ENCODE measurements at regions not wholly inside any gene's neighbourhood (a gene's known extent, or its start where the extent isn't known, plus 50 kb on each side); places are given as distances from the start of the nearest gene placed in this dataset.
"Not testable (repeated sequence)": the region's sequence is repeated elsewhere in the genome, so short reads cannot be mapped to it uniquely, and the experiment has no call there.

DNA sequence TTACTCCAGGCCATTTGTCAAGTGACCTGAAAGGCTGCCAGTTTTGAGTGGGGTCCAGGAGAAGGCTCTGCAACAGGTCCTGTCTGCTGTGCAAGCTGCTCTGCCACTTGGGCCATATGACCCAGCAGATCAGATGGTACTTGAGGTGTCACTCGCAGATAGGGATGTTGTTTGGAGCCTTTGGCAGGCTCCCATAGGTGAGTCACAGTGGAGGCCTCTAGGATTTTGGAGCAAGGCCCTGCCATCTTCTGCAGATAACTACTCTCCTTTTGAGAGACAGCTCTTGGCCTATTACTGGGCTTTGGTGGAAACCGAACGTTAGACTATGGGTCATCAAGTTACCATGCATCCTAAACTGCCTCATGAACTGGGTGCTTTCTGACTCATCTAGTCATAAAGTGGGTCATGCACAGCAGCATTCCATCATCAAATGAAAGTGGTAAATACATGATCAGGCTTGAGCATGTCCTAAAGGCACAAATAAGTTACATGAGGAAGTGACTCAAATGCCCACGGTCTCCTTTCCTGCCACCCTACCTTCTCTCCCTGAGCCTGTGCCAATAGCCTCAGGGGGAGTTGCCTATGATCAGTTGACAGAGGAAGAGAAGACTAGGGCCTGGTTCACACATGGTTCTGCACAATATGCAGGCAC is 87.0 kb upstream of the RANBP6 start:
- not testable (repeated sequence) for DNase-seq

DNA sequence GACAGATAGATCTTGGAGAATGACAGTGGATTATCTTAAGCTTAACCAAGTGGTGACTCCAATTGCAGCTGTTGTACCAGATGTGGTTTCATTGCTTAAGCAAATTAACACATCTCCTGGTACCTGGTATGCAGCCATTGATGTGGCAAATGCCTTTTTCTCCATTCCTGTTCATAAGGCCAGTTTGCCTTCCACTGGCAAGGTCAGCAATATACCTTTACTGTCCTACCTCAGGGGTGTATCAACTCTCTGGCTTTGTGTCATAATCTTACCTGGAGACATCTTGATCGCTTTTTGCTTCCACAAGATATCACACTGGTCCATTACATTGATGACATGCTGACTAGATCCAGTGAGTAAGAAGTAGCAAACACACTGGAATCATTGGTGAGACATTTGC is 86.3 kb upstream of the RANBP6 start:
- not testable (repeated sequence) for DNase-seq

- not testable (repeated sequence) for DNase-seq
Measured at GRCh38 chr9:6099346-6099745, 83.9 kb upstream of the RANBP6 start.

DNA sequence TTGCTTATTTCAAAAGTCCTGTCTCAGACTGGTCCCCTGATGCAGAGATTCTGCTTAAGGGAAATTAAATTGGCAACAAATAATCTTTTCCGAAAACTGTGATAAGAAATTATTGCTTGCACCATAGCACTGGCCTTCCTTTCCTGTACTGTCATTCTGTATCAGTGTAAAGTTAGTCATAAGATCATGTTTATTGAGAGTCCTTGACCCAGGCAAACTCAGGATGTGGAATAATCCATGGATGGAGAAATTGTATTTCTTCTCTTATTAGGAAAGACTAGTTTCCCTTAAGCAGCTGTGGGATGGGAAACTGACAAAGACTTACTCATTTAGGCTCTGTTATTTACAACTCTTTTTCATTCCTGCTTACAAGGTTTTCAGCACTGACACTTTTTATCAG is 83.0 kb upstream of the RANBP6 start:
- DNase-seq: no peak

- DNase-seq: no peak
Measured at GRCh38 chr9:6096821-6097220, 81.4 kb upstream of the RANBP6 start.

- DNase-seq: no peak
Measured at GRCh38 chr9:6090277-6091210, 75.1 kb upstream of the RANBP6 start.

GRCh38 chr9:6089300-6089699 is 73.9 kb upstream of the RANBP6 start:
- DNase-seq: no peak

GRCh38 chr9:6086006-6086655 is 70.7 kb upstream of the RANBP6 start:
- no peak for DNase-seq

DNA sequence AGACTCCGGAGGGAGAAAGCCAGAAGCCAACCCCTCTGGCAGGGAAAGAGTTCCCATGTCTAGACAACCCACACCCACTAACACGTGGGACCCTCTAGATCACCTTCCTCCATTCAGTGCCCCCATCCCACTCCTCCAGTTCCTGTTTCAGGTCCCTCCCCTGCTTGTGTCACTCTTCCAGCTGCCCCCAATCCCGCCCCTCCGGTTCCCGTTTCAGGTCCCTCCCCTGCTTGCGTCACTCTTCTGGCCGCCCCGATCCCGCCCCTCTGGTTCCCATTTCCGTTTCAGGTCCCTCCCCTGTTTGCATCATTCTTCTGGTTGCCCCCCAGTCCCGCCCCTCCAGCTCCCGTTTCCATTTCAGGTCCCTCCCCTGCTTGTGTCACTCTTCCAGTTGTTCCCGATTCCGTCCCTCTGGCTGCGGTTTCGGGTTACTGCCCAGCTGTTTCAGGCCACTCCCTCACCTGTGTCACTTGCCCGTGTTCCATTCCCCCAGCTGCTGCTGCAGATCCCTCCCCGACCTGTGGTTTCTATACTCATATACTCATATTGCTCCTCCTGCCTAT is 64.8 kb upstream of the RANBP6 start:
- peak; percentile 7 to 26 (median 10) for DNase-seq

DNA sequence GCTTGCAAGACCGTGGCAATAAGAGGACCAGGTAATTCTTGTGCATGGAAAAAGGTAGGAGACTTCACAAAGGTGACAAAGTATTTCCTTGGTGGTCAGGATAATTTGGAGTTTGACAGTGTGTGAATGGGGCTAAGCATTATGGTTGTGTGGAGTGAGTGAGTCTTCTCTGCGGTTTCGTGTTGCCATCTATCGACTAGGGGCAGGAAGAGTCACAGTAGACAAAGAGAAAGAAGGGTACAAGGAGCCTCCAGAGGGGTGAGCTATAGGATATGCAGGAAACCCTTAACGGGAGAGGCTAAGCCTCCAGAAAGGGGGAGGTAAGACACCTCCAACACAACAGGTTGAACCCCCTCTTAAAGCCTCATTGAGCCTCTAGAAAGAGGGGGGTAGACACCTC is 64.0 kb upstream of the RANBP6 start:
- no peak for DNase-seq

- no peak for DNase-seq
Measured at GRCh38 chr9:6078382-6079105, 63.1 kb upstream of the RANBP6 start.

DNA sequence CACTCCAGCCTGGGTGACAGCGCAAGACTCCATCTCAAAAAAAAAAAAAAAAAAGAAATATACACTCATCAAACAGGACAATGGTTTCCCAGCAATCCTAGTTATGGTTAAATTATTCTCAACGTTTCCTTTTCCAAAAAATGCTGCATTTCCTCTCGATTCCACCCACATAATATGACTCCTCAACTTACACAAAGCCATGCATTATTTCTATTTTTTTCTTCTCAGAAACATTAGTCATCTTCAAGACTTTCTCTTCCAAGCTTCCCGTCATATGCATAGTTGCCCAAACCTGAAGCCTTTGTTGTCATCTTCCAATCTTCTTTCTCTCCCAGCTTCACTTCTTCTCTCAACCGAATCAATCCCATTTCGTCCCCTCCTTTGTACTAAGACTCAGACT is 61.4 kb upstream of the RANBP6 start:
- no peak for DNase-seq

GRCh38 chr9:6073731-6074130 is 58.3 kb upstream of the RANBP6 start:
- DNase-seq: no peak

DNA sequence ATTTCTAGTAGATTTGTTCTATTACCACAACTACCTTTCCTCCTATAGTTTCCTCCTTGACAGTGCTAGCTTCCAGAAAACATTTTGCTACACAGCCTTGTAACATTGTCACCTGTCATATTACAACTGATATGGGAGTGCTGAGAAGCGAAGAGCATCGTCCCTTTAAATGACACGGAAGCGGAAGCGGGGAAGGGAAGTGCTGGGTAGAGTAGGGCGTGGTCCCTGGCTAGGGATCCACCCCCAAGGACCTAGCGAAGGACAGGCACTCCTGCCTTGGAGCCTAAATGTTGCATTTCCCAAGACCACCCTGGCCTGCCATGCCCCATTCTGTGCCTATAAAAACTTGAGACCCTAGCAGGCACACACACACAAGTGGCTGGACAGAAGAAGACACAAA is 57.4 kb upstream of the RANBP6 start:
- DNase-seq: no peak

DNA sequence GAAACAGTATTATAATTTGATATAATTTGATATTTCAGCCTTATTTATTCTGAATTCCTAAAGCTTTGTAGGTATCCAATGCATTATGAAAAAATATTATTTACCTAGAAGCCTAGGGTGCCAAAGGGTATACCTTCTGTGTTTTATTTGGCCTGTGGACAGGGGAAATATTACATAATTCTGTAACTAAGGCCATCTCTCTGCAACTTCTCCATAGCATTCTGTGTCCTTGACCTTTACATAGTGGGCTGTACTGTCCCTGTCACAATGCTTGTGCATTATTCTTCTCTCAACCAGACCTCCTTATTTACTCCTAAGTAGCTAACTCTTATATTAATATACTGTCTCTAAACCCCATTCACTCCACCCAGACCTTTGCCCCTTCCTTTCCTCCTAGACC is 57.0 kb upstream of the RANBP6 start:
- no peak for DNase-seq

GRCh38 chr9:6068983-6069382 is 53.6 kb upstream of the RANBP6 start:
- DNase-seq: no peak

DNA sequence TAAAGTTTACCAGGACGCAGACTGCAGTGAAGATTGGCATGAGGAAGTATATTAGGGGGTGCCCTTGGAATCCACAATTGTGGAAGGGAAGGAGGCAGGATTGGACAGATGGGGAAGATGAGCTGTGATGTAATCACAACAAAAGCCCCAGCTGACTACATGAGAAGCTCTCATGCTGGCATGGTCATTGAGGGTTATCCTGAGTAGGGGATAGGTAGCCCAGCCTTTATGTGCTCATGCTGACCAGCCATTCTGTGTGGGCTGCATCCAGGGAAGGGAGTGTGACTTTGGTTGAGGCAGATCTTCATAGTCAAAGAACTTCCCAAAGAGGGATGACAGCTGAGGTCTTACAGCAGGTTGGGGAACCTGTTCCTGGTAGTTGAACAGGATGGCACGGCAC is 52.0 kb upstream of the RANBP6 start:
- no peak for DNase-seq

Measured in activated CD4-positive, CD25-positive, alpha-beta regulatory T cell (primary cell).